MM.1S (cell line): ENCODE measurements at regions not wholly inside any gene's neighbourhood (a gene's known extent, or its start where the extent isn't known, plus 50 kb on each side); places are given as distances from the start of the nearest gene placed in this dataset.

Source experiments
- DNase-seq: peaks from one replicate; pipeline ENCODE4 v3.0.0-alpha.2; 2015
- H2AFZ ChIP-seq: fragments of 300-600 bp; sonication (generic); 2 replicates; pipeline ENCODE4 v1.6.0; 2016; ENCODE audit warnings: antibody characterized with exemption, low read length
- H3F3A ChIP-seq: fragments of 300-600 bp; sonication (generic); 2 replicates; pipeline ENCODE4 v1.6.1; 2016; ENCODE audit warnings: mild to moderate bottlenecking, antibody characterized with exemption, low read length, moderate library complexity, mixed read lengths; ENCODE audit not compliant: insufficient read depth
- H3K27ac ChIP-seq: fragments of 300-600 bp; sonication (generic); 2 replicates; pipeline ENCODE4 v1.5.1; 2016; ENCODE audit warnings: mild to moderate bottlenecking, low read length
- H3K27me3 ChIP-seq: fragments of 300-600 bp; sonication (generic); replicated peaks from 2 replicates; pipeline ENCODE4 v1.6.0; 2016; ENCODE audit warnings: low read length; ENCODE audit not compliant: insufficient read depth
- H3K36me3 ChIP-seq: fragments of 300-600 bp; sonication (generic); replicated peaks from 2 replicates; pipeline ENCODE4 v1.6.1; 2016; ENCODE audit warnings: mild to moderate bottlenecking, low read length, mixed read lengths; ENCODE audit not compliant: insufficient read depth
- H3K4me1 ChIP-seq: fragments of 300-600 bp; sonication (generic); 2 replicates; pipeline ENCODE4 v1.6.1; 2016; ENCODE audit warnings: low read length, mixed read lengths
- H3K4me2 ChIP-seq: fragments of 300-600 bp; sonication (generic); 2 replicates; pipeline ENCODE4 v1.6.0; 2016; ENCODE audit warnings: low read depth, low read length
- H3K4me3 ChIP-seq: fragments of 300-600 bp; sonication (generic); 2 replicates; pipeline ENCODE4 v1.5.1; 2016; ENCODE audit warnings: low read length, mixed read lengths
- H3K79me2 ChIP-seq: fragments of 300-600 bp; sonication (generic); 2 replicates; pipeline ENCODE4 v1.6.1; 2016; ENCODE audit warnings: mixed run types, low read length, mixed read lengths
- H3K9ac ChIP-seq: fragments of 300-600 bp; sonication (generic); 2 replicates; pipeline ENCODE4 v1.6.1; 2016; ENCODE audit warnings: low read length, mixed read lengths
- H3K9me2 ChIP-seq: fragments of 300-600 bp; sonication (generic); replicated peaks from 2 replicates; pipeline ENCODE4 v1.6.1; 2016; ENCODE audit warnings: mild to moderate bottlenecking, low read length, mixed read lengths; ENCODE audit not compliant: insufficient read depth
- H3K9me3 ChIP-seq: fragments of 300-600 bp; sonication (generic); replicated peaks from 2 replicates; pipeline ENCODE4 v1.6.1; 2016; ENCODE audit warnings: mild to moderate bottlenecking, low read length, mixed read lengths; ENCODE audit not compliant: insufficient read depth
- H4K20me1 ChIP-seq: fragments of 300-600 bp; sonication (generic); 2 replicates; pipeline ENCODE4 v1.6.1; 2016; ENCODE audit warnings: mild to moderate bottlenecking, low read length, moderate library complexity, mixed read lengths; ENCODE audit not compliant: insufficient read depth
- CTCF ChIP-seq: fragments of 300-600 bp; sonication (generic); IDR thresholded peaks from 2 replicates; pipeline ENCODE4 v1.5.1; 2016; ENCODE audit warnings: antibody characterized with exemption, low read length, mixed read lengths
- EZH2 ChIP-seq: fragments of 300-600 bp; sonication (generic); optimal IDR thresholded peaks from 2 replicates; pipeline ENCODE3; 2017; ENCODE audit warnings: low read depth, mild to moderate bottlenecking, antibody characterized with exemption, low read length, mixed read lengths
- EZH2phosphoT487 ChIP-seq: fragments of 300-600 bp; sonication (generic); IDR thresholded peaks from 2 replicates; pipeline ENCODE4 v1.6.1; 2018; ENCODE audit warnings: antibody characterized with exemption, low read length

GRCh38 chr13:80483157-80483556 is 142.2 kb upstream of the SPRY2 start:
- no peak overlapping the region for H3K4me3 ChIP-seq
- H4K20me1 ChIP-seq: no peaks in the 10 kb centered on the region
- H3K27ac ChIP-seq: no peak overlapping the region
- no peaks in the 10 kb centered on the region for H3K79me2 ChIP-seq
- no peak for DNase-seq
- no peaks in the 10 kb centered on the region for H3K27me3 ChIP-seq
- no peak overlapping the region for H2AFZ ChIP-seq
- H3K4me2 ChIP-seq: no peak overlapping the region
- H3F3A ChIP-seq: no peaks in the 10 kb centered on the region
- no peaks in the 10 kb centered on the region for H3K4me1 ChIP-seq
- no peak overlapping the region for H3K9ac ChIP-seq
- no peak for TF ChIP-seq EZH2
- no peak for TF ChIP-seq EZH2phosphoT487
- TF ChIP-seq CTCF: no peak
- no peaks in the 10 kb centered on the region for H3K9me3 ChIP-seq
- no peaks in the 10 kb centered on the region for H3K36me3 ChIP-seq
- no peaks in the 10 kb centered on the region for H3K9me2 ChIP-seq

- Histone ChIP-seq H3K9me3 (no peaks in the 10 kb centered on the region), H4K20me1 (no peaks in the 10 kb centered on the region), H3F3A (no peaks in the 10 kb centered on the region), H3K9ac (no peak overlapping the region), H3K4me2 (no peak overlapping the region), H3K9me2 (no peaks in the 10 kb centered on the region), H3K4me1 (no peaks in the 10 kb centered on the region), H3K27me3 (no peaks in the 10 kb centered on the region), H3K79me2 (no peaks in the 10 kb centered on the region), H3K36me3 (no peaks in the 10 kb centered on the region), H2AFZ (no peak overlapping the region), H3K27ac (no peak overlapping the region), H3K4me3 (no peak overlapping the region)
- no peak for TF ChIP-seq EZH2phosphoT487
- TF ChIP-seq CTCF: no peak
- no peak for TF ChIP-seq EZH2
- no peak for DNase-seq
These were observed 140.7 kb upstream of the SPRY2 start for GRCh38 chr13:80481588-80481987.

GRCh38 chr13:80477661-80478443 is 136.9 kb upstream of the SPRY2 start:
- Histone ChIP-seq H3K27ac (no peak overlapping the region), H3K9me2 (no peaks in the 10 kb centered on the region), H3K36me3 (no peaks in the 10 kb centered on the region), H3K9ac (no peak overlapping the region), H3K27me3 (no peaks in the 10 kb centered on the region), H3K9me3 (no peaks in the 10 kb centered on the region), H3K79me2 (no peaks in the 10 kb centered on the region), H3K4me3 (no peak overlapping the region), H4K20me1 (no peaks in the 10 kb centered on the region), H3K4me1 (no peaks in the 10 kb centered on the region), H3K4me2 (no peak overlapping the region), H2AFZ (no peak overlapping the region), H3F3A (no peaks in the 10 kb centered on the region)
- no peak for DNase-seq
- TF ChIP-seq EZH2phosphoT487 (no peak), CTCF (no peak), EZH2 (no peak)
